Middle frontal gyrus (tissue), 1 donor: ENCODE measurements at regions not wholly inside any gene's neighbourhood (a gene's known extent, or its start where the extent isn't known, plus 50 kb on each side); places are given as distances from the start of the nearest gene placed in this dataset.
"Not testable (repeated sequence)": the region's sequence is repeated elsewhere in the genome, so short reads cannot be mapped to it uniquely, and the experiment has no call there.

Source experiments
- DNase-seq: peaks from one replicate; pipeline ENCODE4 v3.0.0-alpha.2; 2015; ENCODE audit warnings: low spot score; ENCODE audit errors: extremely low spot score

DNA sequence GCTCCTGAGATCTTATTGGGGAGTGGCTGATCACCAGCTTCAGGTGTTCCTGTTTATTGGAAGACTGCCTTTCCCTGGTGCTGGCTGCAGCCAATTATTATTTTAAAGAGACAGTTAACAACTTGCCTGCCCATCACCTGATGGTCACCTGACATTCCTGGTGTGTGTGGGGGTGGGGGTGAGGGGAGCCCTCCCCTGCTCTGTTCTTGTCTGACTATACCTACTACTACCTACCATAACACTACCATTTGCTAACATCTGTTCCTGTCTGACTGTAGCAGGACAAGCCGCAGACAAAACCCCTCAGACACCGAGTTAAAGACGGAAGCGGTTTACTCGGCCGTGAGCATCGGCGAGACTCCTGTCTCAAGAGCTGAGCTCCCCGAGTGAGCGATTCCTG is 54.9 kb upstream of the NBPF3 start:
- DNase-seq: no peak

DNA sequence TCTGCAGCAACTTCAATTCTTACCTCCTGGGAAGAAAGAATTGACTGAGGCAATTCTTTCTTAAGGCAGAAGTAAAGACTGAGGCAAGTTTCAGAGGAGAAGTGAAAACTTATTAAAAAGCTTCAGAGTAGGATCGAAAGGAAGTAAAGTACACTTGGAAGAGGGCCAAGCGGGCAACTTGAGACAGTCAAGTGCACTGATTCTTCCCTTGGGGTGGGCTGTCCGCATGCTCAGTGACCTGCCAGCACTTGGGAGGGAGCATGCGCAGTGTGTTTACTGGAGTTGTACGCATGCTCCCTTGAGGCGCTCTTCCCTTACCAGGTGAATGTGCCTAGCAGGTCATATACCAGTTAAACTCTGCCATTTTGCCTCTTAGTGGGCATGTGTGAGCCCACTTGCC is 55.3 kb upstream of the NBPF3 start:
- DNase-seq: no peak

DNA sequence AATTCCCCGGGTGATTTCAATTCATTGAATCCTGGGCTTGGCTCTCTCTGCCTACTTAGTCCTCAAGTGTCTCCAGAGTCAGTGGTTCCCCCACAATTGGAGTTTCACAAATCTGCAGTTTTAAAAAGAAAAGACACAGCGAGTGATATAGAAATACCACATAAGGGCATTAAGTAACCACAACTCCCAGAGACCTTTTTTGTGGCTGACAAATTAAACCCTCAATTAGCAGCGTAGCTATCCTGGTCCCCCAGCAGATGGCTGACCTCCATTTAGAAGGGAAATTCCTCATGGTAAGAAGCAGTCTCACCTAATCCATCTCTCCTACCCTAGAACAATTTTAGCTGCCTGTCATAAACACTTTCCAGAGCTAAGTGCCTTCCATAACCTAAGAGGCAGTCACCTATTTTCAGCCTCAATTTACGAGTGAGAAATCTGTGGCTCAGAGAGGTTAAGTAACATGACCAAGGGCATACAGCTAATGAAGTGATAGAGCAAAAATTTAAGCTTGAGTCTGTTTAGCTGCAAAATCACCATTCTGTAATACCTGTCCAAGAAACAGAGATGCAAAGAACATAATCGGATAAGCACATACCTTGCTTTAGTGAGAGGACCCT is 56.0 kb upstream of the NBPF3 start:
- DNase-seq: no peak

DNA sequence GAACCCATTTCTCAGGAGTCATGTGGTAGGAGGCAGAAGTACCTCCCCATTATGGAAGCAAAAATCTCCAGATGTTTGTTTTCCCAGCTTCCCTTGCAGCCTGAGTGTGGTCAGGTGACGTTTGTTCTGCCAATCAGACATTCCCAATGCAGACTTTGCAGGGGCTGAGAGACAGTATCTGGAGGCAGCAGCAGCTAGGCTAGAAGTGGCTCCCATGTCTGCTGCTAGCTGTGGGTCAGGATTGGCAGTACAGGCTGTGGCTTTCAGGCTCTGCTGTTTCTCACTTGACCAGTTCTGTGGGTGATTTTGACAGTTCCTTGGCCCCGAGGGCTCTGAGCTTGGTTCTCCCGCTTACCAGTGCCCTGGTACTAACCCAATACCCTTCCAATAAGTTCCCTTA is 58.6 kb upstream of the NBPF3 start:
- DNase-seq: no peak

DNA sequence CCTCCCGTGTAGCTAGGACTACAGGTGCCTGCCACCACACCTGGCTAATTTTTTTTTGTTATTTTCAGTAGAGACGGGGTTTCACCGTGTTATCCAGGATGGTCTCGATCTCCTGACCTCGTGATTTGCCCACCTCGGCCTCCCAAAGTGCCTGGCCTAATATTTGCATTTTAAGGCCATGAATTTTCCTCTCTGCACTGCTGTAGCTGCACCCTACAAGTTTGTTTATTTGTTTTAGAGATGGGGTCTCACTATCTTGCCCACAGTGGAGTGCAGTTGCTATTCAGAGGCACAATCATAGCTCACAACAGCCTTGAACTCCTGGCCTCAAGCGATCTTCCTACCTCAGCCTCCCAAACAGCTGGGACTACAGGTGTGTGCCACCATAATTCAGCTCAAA is 59.8 kb upstream of the NBPF3 start:
- DNase-seq: not testable (repeated sequence)

GRCh38 chr1:21379571-21379970 is 60.4 kb upstream of the NBPF3 start:
- DNase-seq: no peak

GRCh38 chr1:21378705-21379494 is 61.0 kb upstream of the NBPF3 start:
- no peak for DNase-seq

- DNase-seq: no peak
These were observed 67.6 kb upstream of the NBPF3 start for GRCh38 chr1:21372383-21372782.

GRCh38 chr1:21369905-21370304 is 70.0 kb upstream of the NBPF3 start:
- DNase-seq: no peak

DNA sequence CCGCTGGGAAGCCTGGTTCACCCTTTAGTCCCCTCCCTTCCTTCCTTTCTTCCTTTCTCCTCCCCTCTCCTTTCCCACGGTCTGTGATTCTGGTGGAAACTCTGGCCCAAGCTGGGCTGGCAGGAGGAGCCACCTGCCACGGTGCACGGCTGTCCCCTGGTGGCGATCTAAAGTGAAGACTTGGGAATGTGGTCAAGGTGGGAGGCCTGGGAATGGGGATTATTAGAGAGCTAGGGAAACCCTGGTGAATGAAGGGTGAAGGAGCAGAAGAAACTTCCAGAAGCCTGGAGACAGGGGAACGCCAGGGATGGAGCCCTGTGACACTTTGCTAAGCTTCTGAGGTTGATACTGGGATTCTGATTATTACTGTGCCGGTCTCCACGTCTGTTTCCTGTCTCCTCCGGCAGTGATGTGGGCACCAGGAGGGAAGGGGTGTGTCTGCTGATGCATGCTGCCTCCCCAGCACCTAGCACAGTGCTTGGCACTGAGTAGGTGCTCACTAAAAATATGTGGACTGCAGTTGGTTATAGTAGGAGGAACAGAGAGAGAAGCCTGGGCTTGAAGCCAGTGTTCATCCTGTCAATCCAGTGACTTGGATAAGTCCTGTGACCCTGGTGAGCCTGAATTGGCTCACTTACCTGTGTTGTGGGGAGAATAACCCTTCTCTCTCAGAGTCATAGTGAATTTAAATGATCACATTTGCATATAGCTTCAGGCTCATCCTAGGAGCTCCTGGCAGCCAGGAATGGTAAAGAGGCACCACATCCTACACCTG is 71.2 kb upstream of the NBPF3 start:
- DNase-seq: peak; percentile 78

GRCh38 chr1:21367973-21368514 is 71.9 kb upstream of the NBPF3 start:
- DNase-seq: not testable (repeated sequence)

DNA sequence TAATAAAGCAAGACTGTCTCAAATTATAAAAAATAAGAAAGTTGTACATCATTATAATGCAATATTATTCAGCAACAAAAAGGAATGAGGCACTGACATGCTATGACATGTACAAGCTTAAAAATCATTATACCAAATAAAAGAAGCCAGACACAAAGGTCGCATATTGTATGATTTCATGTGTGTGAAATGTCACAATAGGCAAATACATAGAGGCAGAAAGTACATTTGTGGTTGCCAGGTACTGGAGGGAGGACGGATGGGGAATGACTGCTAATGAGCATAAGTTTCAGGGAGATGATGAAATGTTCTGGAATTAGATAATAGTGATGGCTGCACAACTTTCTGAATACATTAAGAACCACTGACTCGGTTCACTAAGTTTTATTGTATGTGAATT is 73.6 kb upstream of the NBPF3 start:
- no peak for DNase-seq

DNA sequence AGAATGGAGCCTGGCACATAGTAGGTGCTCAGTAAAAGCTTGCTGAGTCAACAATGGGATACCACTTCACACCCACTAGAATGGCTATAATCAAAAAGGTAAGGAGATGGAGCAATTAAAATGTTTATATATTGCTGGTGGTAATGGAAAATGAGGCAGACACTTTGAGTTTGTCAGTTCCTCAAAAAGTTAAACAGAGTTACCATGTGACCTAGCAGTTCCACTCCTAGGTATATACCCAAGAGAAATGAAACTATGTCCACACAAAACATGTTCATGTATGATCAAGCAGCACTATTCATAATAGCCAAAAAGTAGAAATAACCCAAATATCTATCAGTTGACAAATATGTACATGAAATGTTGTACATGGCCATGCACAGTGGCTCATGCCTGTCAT is 74.8 kb upstream of the ECE1 start:
- no peak for DNase-seq

DNA sequence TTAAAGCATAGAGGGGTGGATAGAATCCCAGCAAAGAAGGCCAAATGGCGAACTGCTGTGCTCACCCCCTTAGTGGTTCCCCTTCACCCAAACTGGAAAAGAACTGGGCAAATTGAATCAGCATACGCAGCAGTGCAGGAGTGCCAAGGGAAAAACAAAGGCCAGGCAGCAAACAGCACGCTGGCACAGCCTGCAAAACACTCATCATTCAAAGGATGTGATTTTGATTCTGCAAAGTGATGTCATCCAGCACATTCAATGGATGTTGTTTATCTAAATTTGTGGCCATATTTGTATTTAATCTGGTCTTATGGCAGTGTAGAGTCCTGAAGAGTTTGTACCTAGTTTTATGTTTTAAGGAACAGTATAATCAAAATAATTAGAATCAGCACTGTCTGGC is 71.8 kb upstream of the ECE1 start:
- DNase-seq: peak; percentile 47

- DNase-seq: no peak
These were observed 71.2 kb upstream of the ECE1 start for GRCh38 chr1:21361506-21361905.

DNA sequence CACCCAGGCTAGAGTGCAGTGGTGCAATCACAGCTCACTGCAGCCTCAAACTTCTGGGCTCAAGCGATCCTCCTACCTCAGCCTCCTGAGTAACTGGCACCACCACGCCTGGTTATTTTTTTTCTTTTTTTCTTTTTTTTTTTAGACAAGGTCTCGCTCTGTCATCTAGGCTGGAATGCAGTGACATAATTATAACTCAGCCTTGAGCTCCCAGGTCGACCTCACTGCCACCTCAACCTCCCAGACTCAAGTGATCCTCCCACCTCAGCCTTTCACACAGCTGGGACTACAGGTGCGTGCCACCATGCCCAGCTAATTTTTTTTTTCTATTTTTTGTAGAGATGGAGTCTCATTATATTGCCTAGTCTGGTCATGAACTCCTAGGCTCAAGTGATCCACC is 66.9 kb upstream of the ECE1 start:
- no peak for DNase-seq

DNA sequence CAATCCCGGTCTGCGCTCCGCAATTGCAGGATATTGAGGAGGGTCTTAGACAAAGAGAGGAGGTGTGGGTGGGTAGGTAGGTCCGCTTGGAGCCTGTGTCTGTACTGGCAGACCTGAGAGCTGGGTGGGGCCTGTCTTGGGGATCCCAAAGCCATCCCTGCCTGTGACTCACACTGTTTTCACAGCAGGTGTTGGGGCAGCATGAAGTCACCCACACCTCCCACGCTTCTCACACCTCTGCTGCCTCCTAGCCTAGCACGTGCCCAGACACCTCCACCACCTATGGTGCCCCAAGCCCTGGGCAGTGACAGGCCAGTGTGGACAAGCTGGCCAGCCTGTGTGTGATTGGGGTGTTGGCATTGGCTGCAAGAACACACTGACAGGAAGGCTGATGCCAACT is 65.7 kb upstream of the ECE1 start:
- DNase-seq: no peak

- DNase-seq: no peak
These were observed 62.3 kb upstream of the ECE1 start for GRCh38 chr1:21352586-21352985.

DNA sequence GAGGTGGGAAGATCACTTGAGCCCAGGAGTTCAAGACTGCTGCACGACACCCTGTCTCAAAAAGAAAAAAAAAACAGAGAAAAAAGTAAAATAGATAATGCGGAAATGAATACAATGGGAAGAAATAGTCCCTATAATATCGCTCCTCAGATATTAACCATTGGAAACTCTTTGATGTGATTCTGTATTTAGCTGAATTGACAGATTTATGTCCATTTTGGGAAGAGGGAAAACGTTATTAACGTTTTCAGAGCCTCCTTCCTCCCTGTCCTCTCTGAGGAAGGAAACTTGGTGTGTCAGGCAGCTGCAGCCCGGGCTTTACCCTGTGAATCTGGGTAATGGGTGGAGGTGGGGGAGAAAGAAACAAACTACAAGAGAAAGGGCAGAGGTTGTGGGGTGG is 61.6 kb upstream of the ECE1 start:
- DNase-seq: no peak

- DNase-seq: no peak
These were observed 60.1 kb upstream of the ECE1 start for GRCh38 chr1:21350202-21350885.

DNA sequence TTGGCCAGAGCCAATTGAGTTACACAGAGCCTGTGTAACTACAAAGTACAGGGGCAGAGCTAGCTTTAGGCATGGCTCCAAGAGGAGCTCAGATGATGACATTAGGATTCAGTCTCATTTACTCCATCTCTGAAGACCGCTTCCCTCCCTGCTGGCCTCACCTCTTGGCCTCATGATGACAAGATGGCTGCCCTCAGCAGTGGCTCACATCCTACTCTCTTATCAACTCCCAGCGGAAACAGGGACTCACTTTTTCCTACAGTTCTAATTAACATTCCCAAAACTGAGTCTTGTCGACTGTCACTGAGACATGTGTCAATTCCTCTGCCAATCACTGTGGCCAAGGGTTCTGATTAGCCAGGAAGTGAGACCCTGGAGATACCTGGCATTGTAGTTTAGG is 59.4 kb upstream of the ECE1 start:
- no peak for DNase-seq
